GM18499 (cell line): ENCODE measurements at regions not wholly inside any gene's neighbourhood (a gene's known extent, or its start where the extent isn't known, plus 50 kb on each side); places are given as distances from the start of the nearest gene placed in this dataset.
"Not testable (repeated sequence)": the region's sequence is repeated elsewhere in the genome, so short reads cannot be mapped to it uniquely, and the experiment has no call there.

Experiments used
- ATAC-seq: cut with Tn5 transposase; IDR thresholded peaks from one replicate; pipeline ENCODE4 v1.9.1; 2021; ENCODE audit warnings: moderate number of reproducible peaks; ENCODE audit not compliant: insufficient read depth, unreplicated experiment

- ATAC-seq: no peak
Measured at GRCh38 chr3:107116251-107116650, 261.0 kb upstream of the CCDC54 start.

- no peak for ATAC-seq
Measured at GRCh38 chr3:107117156-107117555, 260.1 kb upstream of the CCDC54 start.

GRCh38 chr3:107117922-107118536, 259.2 kb upstream of the CCDC54 start:
- no peak for ATAC-seq

- ATAC-seq: no peak
Measured at GRCh38 chr3:107124885-107125284, 252.4 kb upstream of the CCDC54 start.

- no peak for ATAC-seq
Measured at GRCh38 chr3:107128946-107129345, 248.3 kb upstream of the CCDC54 start.

- no peak for ATAC-seq
Measured at GRCh38 chr3:107130089-107130700, 247.0 kb upstream of the CCDC54 start.

GRCh38 chr3:107132674-107133073, 244.6 kb upstream of the CCDC54 start:
- ATAC-seq: no peak

- ATAC-seq: no peak
Measured at GRCh38 chr3:107133891-107134290, 243.3 kb upstream of the CCDC54 start.

- ATAC-seq: no peak
Measured at GRCh38 chr3:107142171-107142570, 235.1 kb upstream of the CCDC54 start.

- no peak for ATAC-seq
Measured at GRCh38 chr3:107142786-107143575, 234.3 kb upstream of the CCDC54 start.

- ATAC-seq: no peak
Measured at GRCh38 chr3:107150675-107151074, 226.6 kb upstream of the CCDC54 start.

- ATAC-seq: no peak
Measured at GRCh38 chr3:107153981-107154380, 223.3 kb upstream of the CCDC54 start.

GRCh38 chr3:107172411-107172810, 204.8 kb upstream of the CCDC54 start:
- ATAC-seq: no peak

- no peak for ATAC-seq
Measured at GRCh38 chr3:107184375-107184774, 192.9 kb upstream of the CCDC54 start.

GRCh38 chr3:107188262-107188661, 189.0 kb upstream of the CCDC54 start:
- ATAC-seq: no peak

GRCh38 chr3:107189158-107189791, 188.0 kb upstream of the CCDC54 start:
- no peak for ATAC-seq

- no peak for ATAC-seq
Measured at GRCh38 chr3:107193116-107193515, 184.1 kb upstream of the CCDC54 start.

GRCh38 chr3:107198581-107199181, 178.6 kb upstream of the CCDC54 start:
- no peak for ATAC-seq

GRCh38 chr3:107201146-107201545, 176.1 kb upstream of the CCDC54 start:
- ATAC-seq: no peak

- not testable (repeated sequence) for ATAC-seq
Measured at GRCh38 chr3:107202885-107203284, 174.4 kb upstream of the CCDC54 start.

GRCh38 chr3:107204121-107204520, 173.1 kb upstream of the CCDC54 start:
- ATAC-seq: no peak
